GM12878 (cell line): ENCODE measurements at regions not wholly inside any gene's neighbourhood (a gene's known extent, or its start where the extent isn't known, plus 50 kb on each side); places are given as distances from the start of the nearest gene placed in this dataset.

Experiments used
- ATAC-seq: fragments of 200-7000 bp; cut with Tn5 transposase; 3 replicates; pipeline ENCODE4 v1.9.1; 2020; ENCODE audit warnings: mild to moderate bottlenecking, moderate library complexity
- BruUV-seq: library from RNA; stranded (reverse); fragments of 400-500 nt; replicated peaks from 2 replicates; lab custom pipeline; 2021; lab: Mats Ljungman, UMichigan
- CTCF ChIA-PET: fragments of 300-600 bp; sonication (Branson Sonifier 250); formaldehyde crosslinking; extraction: SDS; loops from one replicate; lab custom pipeline; 2021; ENCODE audit warnings: inconsistent platforms; lab: Yijun Ruan, JAX
- POLR2A ChIA-PET: fragments of 350-600 bp; formaldehyde crosslinking; extraction: SDS; loops from one replicate; lab custom pipeline; 2021; ENCODE audit warnings: inconsistent platforms; lab: Charles Lee
- RAD21 ChIA-PET: fragments of 300-600 bp; sonication (Branson Sonifier 250); formaldehyde crosslinking; loops from one replicate; lab custom pipeline; 2023; ENCODE audit warnings: antibody characterized with exemption; ENCODE audit not compliant: unreplicated experiment; lab: Charles Lee
- SMC1A ChIA-PET: fragments of 300-600 bp; sonication (Branson Sonifier 250); formaldehyde crosslinking; loops from one replicate; lab custom pipeline; 2023; ENCODE audit not compliant: unreplicated experiment, uncharacterized antibody; lab: Charles Lee
- DNase-seq: peaks from one replicate; pipeline ENCODE4 v3.0.0-alpha.2; 2011; ENCODE audit warnings: low read depth, low spot score
- FAIRE-seq: peaks from 3 replicates; lab custom pipeline; 2011; peaks lifted over from hg19 to GRCh38; lab: Jason Lieb, UNC
- H2AFZ ChIP-seq: 2 replicates; pipeline ENCODE4 v1.6.0; 2011; ENCODE audit warnings: low read depth, low read length, control low read depth; ENCODE audit not compliant: control insufficient read depth
- H3K27ac ChIP-seq: 2 replicates; pipeline ENCODE4 v1.5.1; 2011; ENCODE audit warnings: control low read depth; ENCODE audit not compliant: control insufficient read depth, insufficient read depth
- H3K27me3 ChIP-seq, 2 experiments: replicated peaks in 1 of 2; 2 replicates each; pipeline versions ENCODE4 v1.6.0 to v1.6.1; 2011; ENCODE audit warnings: low read length in 1 of 2; ENCODE audit not compliant: control insufficient read depth in 2 of 2, insufficient read depth in 2 of 2
- H3K36me3 ChIP-seq, 2 experiments: 2 replicates each; pipeline ENCODE4 v1.5.1; 2011; ENCODE audit warnings: low read length in 1 of 2; ENCODE audit not compliant: control insufficient read depth in 2 of 2, insufficient read depth in 2 of 2
- H3K4me1 ChIP-seq: 2 replicates; pipeline ENCODE4 v1.6.1; 2011; ENCODE audit warnings: mild to moderate bottlenecking, low read length, moderate library complexity, mixed read lengths; ENCODE audit not compliant: control insufficient read depth, insufficient read depth
- H3K4me2 ChIP-seq: 2 replicates; pipeline ENCODE4 v1.6.0; 2011; ENCODE audit warnings: control low read depth; ENCODE audit not compliant: control insufficient read depth, insufficient read depth
- H3K4me3 ChIP-seq: fragments of 200-600 bp; sonication (generic); 2 replicates; pipeline ENCODE4 v1.5.1; 2016
- H3K79me2 ChIP-seq: 2 replicates; pipeline ENCODE4 v1.6.0; 2011; ENCODE audit warnings: low read length; ENCODE audit not compliant: control insufficient read depth, insufficient read depth
- H3K9ac ChIP-seq: 2 replicates; pipeline ENCODE4 v1.8.0; 2011; ENCODE audit warnings: low read length, control low read depth, mixed read lengths; ENCODE audit not compliant: control insufficient read depth, insufficient read depth
- H3K9me3 ChIP-seq: replicated peaks from 3 replicates; pipeline ENCODE4 v1.5.1; 2011; ENCODE audit warnings: mild to moderate bottlenecking, low read length; ENCODE audit not compliant: control insufficient read depth, insufficient read depth
- H4K20me1 ChIP-seq: 2 replicates; pipeline ENCODE4 v1.6.0; 2011; ENCODE audit not compliant: control insufficient read depth, insufficient read depth
- CBX5 ChIP-seq: sonication (generic); IDR thresholded peaks from 2 replicates; pipeline ENCODE4 v1.6.1; 2016; ENCODE audit warnings: low read depth, moderate library complexity, mild to moderate bottlenecking, inconsistent platforms
- FOXK2 ChIP-seq: fragments of 450-650 bp; IDR thresholded peaks from 2 replicates; pipeline ENCODE4 v1.6.1; 2017; ENCODE audit warnings: mild to moderate bottlenecking, moderate library complexity
- HCFC1 ChIP-seq: fragments of 150-350 bp; IDR thresholded peaks from 2 replicates; pipeline ENCODE4 v1.6.1; 2014; ENCODE audit warnings: low read length
- HDGF ChIP-seq: fragments of 450-650 bp; IDR thresholded peaks from 2 replicates; pipeline ENCODE4 v1.6.1; 2016; ENCODE audit warnings: antibody characterized with exemption
- JUNB ChIP-seq: IDR thresholded peaks from 2 replicates; pipeline ENCODE4 v1.6.1; 2016; ENCODE audit warnings: antibody characterized with exemption, mild to moderate bottlenecking
- MEF2A ChIP-seq: IDR thresholded peaks from 2 replicates; pipeline ENCODE4 v1.6.1; 2011; ENCODE audit warnings: low read depth, mild to moderate bottlenecking, low read length, moderate library complexity; ENCODE audit not compliant: insufficient read depth
- NR2C2 ChIP-seq: IDR thresholded peaks from 2 replicates; pipeline ENCODE4 v1.6.1; 2011; ENCODE audit warnings: borderline replicate concordance, low read depth; ENCODE audit not compliant: control insufficient read depth, insufficient read length
- POU2F2 ChIP-seq: IDR thresholded peaks from 3 replicates; pipeline ENCODE4 v1.6.1; 2011; ENCODE audit warnings: low read depth, mild to moderate bottlenecking, low read length, borderline replicate concordance
- RB1 ChIP-seq: fragments of 450-650 bp; formaldehyde crosslinking; IDR thresholded peaks from 2 replicates; pipeline ENCODE4 v1.6.1; 2017; ENCODE audit warnings: mild to moderate bottlenecking, borderline replicate concordance
- SIX5 ChIP-seq: IDR thresholded peaks from 2 replicates; pipeline ENCODE4 v1.6.1; 2011; ENCODE audit warnings: mild to moderate bottlenecking, low read depth, low read length, moderate library complexity; ENCODE audit not compliant: severe bottlenecking
- SREBF2 ChIP-seq: IDR thresholded peaks from 2 replicates; pipeline ENCODE4 v1.6.1; 2012; ENCODE audit warnings: mild to moderate bottlenecking, low read length
- ZNF274 ChIP-seq: IDR thresholded peaks from one replicate; pipeline ENCODE4 v1.8.0; 2011; ENCODE audit not compliant: insufficient read length, insufficient read depth
- ZNF384 ChIP-seq: IDR thresholded peaks from 2 replicates; pipeline ENCODE4 v1.6.1; 2012; ENCODE audit warnings: low read depth, mild to moderate bottlenecking, low read length, improper control_type of control experiment, borderline replicate concordance
- WGBS: methylation state at CpG from one replicate; pipeline ENCODE4 v1.1.6; 2016; ENCODE audit warnings: low lambda C conversion rate; ENCODE audit not compliant: insufficient replicate concordance, insufficient coverage; ENCODE audit errors: missing lambda C conversion rate; 5-methylcytosine and 5-hydroxymethylcytosine counted together
- in situ Hi-C: fragments of 300-500 bp; cut with MboI; formaldehyde crosslinking; loops from 9 replicates; pipeline ENCODE4 v1.14.3; 2018; ENCODE audit warnings: mixed read lengths
- intact Hi-C: fragments of 100-400 bp; cut with micrococcal nuclease; formaldehyde crosslinking; loops from one replicate; pipeline ENCODE4 v1.14.2; 2022; ENCODE audit not compliant: unreplicated experiment
- TF ChIP-seq, protein P1 (sequence below): fragments of 450-650 bp; IDR thresholded peaks from 2 replicates; pipeline ENCODE4 v1.6.1; 2017; ENCODE audit warnings: antibody characterized with exemption, mild to moderate bottlenecking, moderate library complexity
- TF ChIP-seq, protein P2 (sequence below): fragments of 450-650 bp; IDR thresholded peaks from 2 replicates; pipeline ENCODE4 v1.6.1; 2018; ENCODE audit warnings: borderline replicate concordance, mild to moderate bottlenecking; ENCODE audit not compliant: partially characterized antibody
- TF ChIP-seq, protein P3 (sequence below): IDR thresholded peaks from 2 replicates; pipeline ENCODE4 v1.6.1; 2011; ENCODE audit warnings: borderline replicate concordance, low read depth, mild to moderate bottlenecking, moderate library complexity, mixed read lengths, low read length; ENCODE audit not compliant: insufficient read depth; ENCODE audit errors: extremely low read length

DNA sequence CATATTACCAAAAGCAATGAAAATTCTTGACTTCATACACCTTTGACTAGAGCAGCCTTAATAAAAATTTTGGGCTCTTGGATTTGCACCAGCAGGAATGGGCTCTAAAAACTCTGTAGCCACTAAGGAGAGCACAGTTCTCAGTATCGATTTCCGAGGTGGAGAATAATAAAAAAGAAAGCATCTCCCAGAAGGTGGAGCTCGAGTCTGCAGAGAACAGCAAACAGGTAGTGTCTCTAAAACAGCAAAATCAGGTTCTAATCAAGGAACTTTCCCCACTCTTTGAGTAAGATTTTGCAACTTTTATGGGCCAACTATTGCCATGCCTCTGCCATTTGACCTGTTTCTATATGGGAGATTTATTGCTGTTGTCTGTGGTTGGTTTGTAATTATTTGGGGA is 258.7 kb upstream of the GPC6 start:
- Histone ChIP-seq H3K9ac (no peak overlapping the region), H4K20me1 (no peaks in the 10 kb centered on the region), H3K27ac (no peak overlapping the region), H3K36me3 (no peaks in the 10 kb centered on the region), H3K79me2 (no peaks in the 10 kb centered on the region), H3K9me3 (no peaks in the 10 kb centered on the region), H3K4me1 (no peaks in the 10 kb centered on the region), H3K4me3 (no peak overlapping the region), H3K4me2 (no peak overlapping the region), H3K27me3 (no peaks in the 10 kb centered on the region), H2AFZ (no peak overlapping the region)
- in situ Hi-C loops (no loop called here), intact Hi-C loops (no loop called here)
- 42% methylated on average over 3 of the region's 3 CpGs for WGBS
- TF ChIP-seq, protein P1, sequence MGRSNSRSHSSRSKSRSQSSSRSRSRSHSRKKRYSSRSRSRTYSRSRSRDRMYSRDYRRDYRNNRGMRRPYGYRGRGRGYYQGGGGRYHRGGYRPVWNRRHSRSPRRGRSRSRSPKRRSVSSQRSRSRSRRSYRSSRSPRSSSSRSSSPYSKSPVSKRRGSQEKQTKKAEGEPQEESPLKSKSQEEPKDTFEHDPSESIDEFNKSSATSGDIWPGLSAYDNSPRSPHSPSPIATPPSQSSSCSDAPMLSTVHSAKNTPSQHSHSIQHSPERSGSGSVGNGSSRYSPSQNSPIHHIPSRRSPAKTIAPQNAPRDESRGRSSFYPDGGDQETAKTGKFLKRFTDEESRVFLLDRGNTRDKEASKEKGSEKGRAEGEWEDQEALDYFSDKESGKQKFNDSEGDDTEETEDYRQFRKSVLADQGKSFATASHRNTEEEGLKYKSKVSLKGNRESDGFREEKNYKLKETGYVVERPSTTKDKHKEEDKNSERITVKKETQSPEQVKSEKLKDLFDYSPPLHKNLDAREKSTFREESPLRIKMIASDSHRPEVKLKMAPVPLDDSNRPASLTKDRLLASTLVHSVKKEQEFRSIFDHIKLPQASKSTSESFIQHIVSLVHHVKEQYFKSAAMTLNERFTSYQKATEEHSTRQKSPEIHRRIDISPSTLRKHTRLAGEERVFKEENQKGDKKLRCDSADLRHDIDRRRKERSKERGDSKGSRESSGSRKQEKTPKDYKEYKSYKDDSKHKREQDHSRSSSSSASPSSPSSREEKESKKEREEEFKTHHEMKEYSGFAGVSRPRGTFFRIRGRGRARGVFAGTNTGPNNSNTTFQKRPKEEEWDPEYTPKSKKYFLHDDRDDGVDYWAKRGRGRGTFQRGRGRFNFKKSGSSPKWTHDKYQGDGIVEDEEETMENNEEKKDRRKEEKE = no peak
- TF ChIP-seq ZNF384 (no peak), FOXK2 (no peak), CBX5 (no peak), SIX5 (no peak), NR2C2 (no peak), HDGF (no peak), ZNF274 (no peak), MEF2A (no peak), RB1 (no peak), HCFC1 (no peak), POU2F2 (no peak), JUNB (no peak), SREBF2 (no peak)
- TF ChIP-seq, protein P2, sequence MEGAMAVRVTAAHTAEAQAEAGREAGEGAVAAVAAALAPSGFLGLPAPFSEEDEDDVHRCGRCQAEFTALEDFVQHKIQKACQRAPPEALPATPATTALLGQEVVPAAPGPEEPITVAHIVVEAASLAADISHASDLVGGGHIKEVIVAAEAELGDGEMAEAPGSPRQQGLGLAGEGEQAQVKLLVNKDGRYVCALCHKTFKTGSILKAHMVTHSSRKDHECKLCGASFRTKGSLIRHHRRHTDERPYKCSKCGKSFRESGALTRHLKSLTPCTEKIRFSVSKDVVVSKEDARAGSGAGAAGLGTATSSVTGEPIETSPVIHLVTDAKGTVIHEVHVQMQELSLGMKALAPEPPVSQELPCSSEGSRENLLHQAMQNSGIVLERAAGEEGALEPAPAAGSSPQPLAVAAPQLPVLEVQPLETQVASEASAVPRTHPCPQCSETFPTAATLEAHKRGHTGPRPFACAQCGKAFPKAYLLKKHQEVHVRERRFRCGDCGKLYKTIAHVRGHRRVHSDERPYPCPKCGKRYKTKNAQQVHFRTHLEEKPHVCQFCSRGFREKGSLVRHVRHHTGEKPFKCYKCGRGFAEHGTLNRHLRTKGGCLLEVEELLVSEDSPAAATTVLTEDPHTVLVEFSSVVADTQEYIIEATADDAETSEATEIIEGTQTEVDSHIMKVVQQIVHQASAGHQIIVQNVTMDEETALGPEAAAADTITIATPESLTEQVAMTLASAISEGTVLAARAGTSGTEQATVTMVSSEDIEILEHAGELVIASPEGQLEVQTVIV = no peak
- TF ChIP-seq, protein P3, sequence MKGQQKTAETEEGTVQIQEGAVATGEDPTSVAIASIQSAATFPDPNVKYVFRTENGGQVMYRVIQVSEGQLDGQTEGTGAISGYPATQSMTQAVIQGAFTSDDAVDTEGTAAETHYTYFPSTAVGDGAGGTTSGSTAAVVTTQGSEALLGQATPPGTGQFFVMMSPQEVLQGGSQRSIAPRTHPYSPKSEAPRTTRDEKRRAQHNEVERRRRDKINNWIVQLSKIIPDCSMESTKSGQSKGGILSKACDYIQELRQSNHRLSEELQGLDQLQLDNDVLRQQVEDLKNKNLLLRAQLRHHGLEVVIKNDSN = no peak
- ATAC-seq (no peak), FAIRE-seq (no peak), DNase-seq (no peak)
- POLR2A ChIA-PET = no interaction called here
- BruUV-seq = no TSS peak
- SMC1A ChIA-PET = interaction anchor here (1.4 to 2.0 kb wide), 3 partner anchors 66 to 394 kb away, joined by 3 to 5 read pairs (median 4); no protein-coding TSS in a partner anchor
- CTCF ChIA-PET = interaction anchor here (1.2 to 1.4 kb wide), 2 partner anchors 48 to 1225 kb away, joined by 3 to 7 read pairs; no protein-coding TSS in a partner anchor
- RAD21 ChIA-PET = interaction anchor here (1.0 to 1.1 kb wide), 2 partner anchors 54 to 1396 kb away, joined by 3 read pairs; no protein-coding TSS in a partner anchor
